ENCODE measurements at regions not wholly inside any gene's neighbourhood (a gene's known extent, or its start where the extent isn't known, plus 50 kb on each side); places are given as distances from the start of the nearest gene placed in this dataset.

DNA sequence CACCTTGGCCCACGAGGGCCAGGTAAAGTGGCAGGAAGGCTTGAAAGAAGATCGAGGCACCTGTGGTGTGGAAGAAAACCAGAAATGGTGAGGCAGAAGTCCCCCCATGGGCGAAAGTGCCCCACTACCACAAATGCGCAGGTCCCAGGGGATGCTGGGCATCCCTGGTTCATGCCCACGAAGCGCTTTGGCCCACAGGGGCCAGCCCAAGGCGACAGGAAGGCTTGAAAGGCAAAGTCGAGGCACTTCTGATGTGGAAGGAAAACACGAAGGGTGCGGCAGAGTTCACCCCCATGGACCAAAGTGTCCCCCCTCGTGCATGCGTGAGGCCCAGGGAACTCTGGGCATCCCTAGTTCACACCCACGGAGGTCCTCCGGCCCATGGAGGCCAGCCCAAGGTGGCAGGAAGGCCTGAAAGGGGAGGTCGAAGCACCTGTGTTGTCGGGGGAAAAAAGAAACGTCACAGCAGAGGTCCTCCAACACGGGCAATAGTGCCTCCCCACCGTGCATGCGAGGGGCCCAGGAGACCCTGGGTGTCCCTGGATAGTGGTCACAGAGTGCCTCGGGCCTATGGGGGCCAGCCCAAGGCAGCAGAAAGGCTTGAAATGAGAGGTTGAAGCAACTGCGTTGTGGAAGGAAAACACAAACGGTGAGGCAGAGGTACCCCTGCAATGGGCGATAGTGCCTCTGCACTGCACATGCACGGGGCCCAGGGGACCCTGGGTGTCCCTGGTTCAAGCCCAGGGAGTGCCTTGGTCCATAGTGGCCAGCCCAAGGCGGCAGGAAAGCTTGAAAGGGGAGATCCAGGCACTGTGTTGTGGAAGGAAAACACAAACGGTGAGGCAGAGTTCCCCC is 373.9 kb downstream of the ALG10 start:
- TF ChIP-seq, protein P1, sequence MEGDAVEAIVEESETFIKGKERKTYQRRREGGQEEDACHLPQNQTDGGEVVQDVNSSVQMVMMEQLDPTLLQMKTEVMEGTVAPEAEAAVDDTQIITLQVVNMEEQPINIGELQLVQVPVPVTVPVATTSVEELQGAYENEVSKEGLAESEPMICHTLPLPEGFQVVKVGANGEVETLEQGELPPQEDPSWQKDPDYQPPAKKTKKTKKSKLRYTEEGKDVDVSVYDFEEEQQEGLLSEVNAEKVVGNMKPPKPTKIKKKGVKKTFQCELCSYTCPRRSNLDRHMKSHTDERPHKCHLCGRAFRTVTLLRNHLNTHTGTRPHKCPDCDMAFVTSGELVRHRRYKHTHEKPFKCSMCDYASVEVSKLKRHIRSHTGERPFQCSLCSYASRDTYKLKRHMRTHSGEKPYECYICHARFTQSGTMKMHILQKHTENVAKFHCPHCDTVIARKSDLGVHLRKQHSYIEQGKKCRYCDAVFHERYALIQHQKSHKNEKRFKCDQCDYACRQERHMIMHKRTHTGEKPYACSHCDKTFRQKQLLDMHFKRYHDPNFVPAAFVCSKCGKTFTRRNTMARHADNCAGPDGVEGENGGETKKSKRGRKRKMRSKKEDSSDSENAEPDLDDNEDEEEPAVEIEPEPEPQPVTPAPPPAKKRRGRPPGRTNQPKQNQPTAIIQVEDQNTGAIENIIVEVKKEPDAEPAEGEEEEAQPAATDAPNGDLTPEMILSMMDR (IDR thresholded peaks at IDR 0.05): no peak
- TF ChIP-seq POLR2A (IDR thresholded peaks at IDR 0.05): no peak
